HCEC 1CT (cell line): ENCODE measurements at regions not wholly inside any gene's neighbourhood (a gene's known extent, or its start where the extent isn't known, plus 50 kb on each side); places are given as distances from the start of the nearest gene placed in this dataset.
"Not testable (repeated sequence)": the region's sequence is repeated elsewhere in the genome, so short reads cannot be mapped to it uniquely, and the experiment has no call there.

ENCODE experiments used
- DNase-seq: peaks from one replicate; pipeline ENCODE4 v3.0.0-alpha.2; 2017

- no peak for DNase-seq
Observed at GRCh38 chr10:65335311-65335710, 1590.5 kb upstream of the LRRTM3 start.

GRCh38 chr10:65340340-65340739 lies 1585.5 kb upstream of the LRRTM3 start:
- DNase-seq, result no peak

- no peak for DNase-seq
Observed at GRCh38 chr10:65341323-65341925, 1584.4 kb upstream of the LRRTM3 start.

- no peak for DNase-seq
Observed at GRCh38 chr10:65342245-65342644, 1583.6 kb upstream of the LRRTM3 start.

GRCh38 chr10:65346466-65346865 lies 1579.4 kb upstream of the LRRTM3 start:
- DNase-seq, result no peak

GRCh38 chr10:65348637-65349036 lies 1577.2 kb upstream of the LRRTM3 start:
- no peak for DNase-seq

GRCh38 chr10:65350611-65351010 lies 1575.2 kb upstream of the LRRTM3 start:
- DNase-seq, result no peak

GRCh38 chr10:65355141-65355680 lies 1570.6 kb upstream of the LRRTM3 start:
- DNase-seq, result no peak

GRCh38 chr10:65358565-65358964 lies 1567.3 kb upstream of the LRRTM3 start:
- no peak for DNase-seq

GRCh38 chr10:65360497-65360896 lies 1565.3 kb upstream of the LRRTM3 start:
- DNase-seq, result no peak

- DNase-seq, result no peak
Observed at GRCh38 chr10:65365878-65366277, 1560.0 kb upstream of the LRRTM3 start.

GRCh38 chr10:65367706-65368105 lies 1558.1 kb upstream of the LRRTM3 start:
- DNase-seq, result no peak

GRCh38 chr10:65375528-65375927 lies 1550.3 kb upstream of the LRRTM3 start:
- no peak for DNase-seq

GRCh38 chr10:65377687-65378086 lies 1548.1 kb upstream of the LRRTM3 start:
- DNase-seq, result no peak

- no peak for DNase-seq
Observed at GRCh38 chr10:65394502-65395297, 1531.1 kb upstream of the LRRTM3 start.

- no peak for DNase-seq
Observed at GRCh38 chr10:65395631-65396030, 1530.2 kb upstream of the LRRTM3 start.

GRCh38 chr10:65396997-65397396 lies 1528.8 kb upstream of the LRRTM3 start:
- no peak for DNase-seq

GRCh38 chr10:65408401-65408800 lies 1517.4 kb upstream of the LRRTM3 start:
- DNase-seq, result no peak

GRCh38 chr10:65413001-65413400 lies 1512.8 kb upstream of the LRRTM3 start:
- no peak for DNase-seq

GRCh38 chr10:65415318-65415717 lies 1510.5 kb upstream of the LRRTM3 start:
- DNase-seq, result no peak

GRCh38 chr10:65416094-65416493 lies 1509.7 kb upstream of the LRRTM3 start:
- DNase-seq, result no peak

- DNase-seq, result no peak
Observed at GRCh38 chr10:65419629-65420028, 1506.2 kb upstream of the LRRTM3 start.

GRCh38 chr10:65423043-65423442 lies 1502.8 kb upstream of the LRRTM3 start:
- no peak for DNase-seq

GRCh38 chr10:65429381-65429780 lies 1496.5 kb upstream of the LRRTM3 start:
- not testable (repeated sequence) for DNase-seq
